SK-N-SH (cell line): ENCODE measurements at regions not wholly inside any gene's neighbourhood (a gene's known extent, or its start where the extent isn't known, plus 50 kb on each side); places are given as distances from the start of the nearest gene placed in this dataset.
A peak's percentile ranks its signal among the peaks of the same experiment; 100 is the strongest.

Source experiments
- CTCF ChIA-PET: fragments of 300-600, 350-600 bp; formaldehyde crosslinking; extraction: SDS; loops from one replicate; lab custom pipeline; 2021; lab: Yijun Ruan, JAX
- POLR2A ChIA-PET: fragments of 350-600 bp; sonication (Branson Sonifier 250); formaldehyde crosslinking; extraction: SDS; loops from one replicate; lab custom pipeline; 2020; ENCODE audit warnings: antibody characterized with exemption, inconsistent platforms; lab: Yijun Ruan, JAX
- DNase-seq: peaks from one replicate; pipeline ENCODE4 v3.0.0; 2012
- H2AFZ ChIP-seq: fragments of 200-600 bp; sonication (generic); 2 replicates; pipeline ENCODE4 v1.8.1; 2016; ENCODE audit warnings: antibody characterized with exemption, mild to moderate bottlenecking, low read depth
- H3F3A ChIP-seq: fragments of 200-600 bp; sonication (generic); replicated peaks from 2 replicates; pipeline ENCODE3; 2016; ENCODE audit warnings: antibody characterized with exemption, mild to moderate bottlenecking; ENCODE audit not compliant: insufficient read depth
- H3K27ac ChIP-seq, 2 experiments: fragments of 200-500 bp in 1 of 2; fragments of 200-600 bp in 1 of 2; sonication (Bioruptor generic) in 1 of 2; sonication (generic), shearing (Covaris generic) in 1 of 2; 2 replicates each; pipeline versions ENCODE4 v1.5.1 to v1.6.1; 2014 to 2016; ENCODE audit warnings: low read depth in 2 of 2, inconsistent platforms in 1 of 2, low read length in 1 of 2, mild to moderate bottlenecking in 1 of 2, mixed read lengths in 1 of 2
- H3K27me3 ChIP-seq: fragments of 200-600 bp; sonication (generic), shearing (Covaris generic); 2 replicates; pipeline ENCODE4 v1.6.1; 2016; ENCODE audit warnings: mixed run types; ENCODE audit not compliant: insufficient read depth
- H3K36me3 ChIP-seq, 2 experiments: fragments of 200-500 bp in 1 of 2; fragments of 200-600 bp in 1 of 2; sonication (Bioruptor generic) in 1 of 2; sonication (generic) in 1 of 2; replicated peaks in 1 of 2; 2 replicates each; pipeline versions ENCODE3 to v1.5.1; 2014 to 2016; ENCODE audit warnings: low read length in 1 of 2, mild to moderate bottlenecking in 1 of 2; ENCODE audit not compliant: insufficient read depth in 2 of 2, control insufficient read depth in 1 of 2
- H3K4me1 ChIP-seq, 2 experiments: fragments of 200-500 bp in 1 of 2; fragments of 200-600 bp in 1 of 2; sonication (Bioruptor generic) in 1 of 2; sonication (generic), shearing (Covaris generic) in 1 of 2; 2 replicates each; pipeline versions ENCODE4 v1.5.1 to v1.6.1; 2014 to 2016; ENCODE audit warnings: low read depth in 1 of 2, low read length in 1 of 2, mixed run types in 1 of 2; ENCODE audit not compliant: insufficient read depth in 2 of 2, control insufficient read depth in 1 of 2
- H3K4me2 ChIP-seq: fragments of 200-600 bp; sonication (generic), shearing (Covaris generic); 2 replicates; pipeline ENCODE4 v1.6.1; 2017; ENCODE audit warnings: mixed run types
- H3K4me3 ChIP-seq, 2 experiments: fragments of 200-500 bp in 1 of 2; fragments of 200-600 bp in 1 of 2; sonication (Bioruptor generic) in 1 of 2; sonication (generic), shearing (Covaris generic) in 1 of 2; 2 replicates each; pipeline versions ENCODE4 v1.5.1 to v1.8.1; 2014 to 2016; ENCODE audit warnings: low read depth in 2 of 2, inconsistent platforms in 1 of 2, low read length in 1 of 2, mild to moderate bottlenecking in 1 of 2, mixed read lengths in 1 of 2, moderate library complexity in 1 of 2
- H3K79me2 ChIP-seq: fragments of 200-600 bp; sonication (generic); 2 replicates; pipeline ENCODE4 v1.8.1; 2017; ENCODE audit warnings: mild to moderate bottlenecking; ENCODE audit not compliant: insufficient read depth
- H3K9ac ChIP-seq: fragments of 200-600 bp; sonication (generic); 2 replicates; pipeline ENCODE4 v1.6.1; 2017; ENCODE audit warnings: mixed run types
- H3K9me2 ChIP-seq: fragments of 200-600 bp; sonication (generic); 2 replicates; pipeline ENCODE4 v1.6.1; 2017; ENCODE audit warnings: mixed run types
- H3K9me3 ChIP-seq: fragments of 200-600 bp; sonication (generic); 2 replicates; pipeline ENCODE4 v1.6.1; 2017; ENCODE audit warnings: mixed run types, mild to moderate bottlenecking, moderate library complexity
- H4K20me1 ChIP-seq: fragments of 200-600 bp; sonication (generic); 2 replicates; pipeline ENCODE4 v1.6.1; 2017; ENCODE audit warnings: mild to moderate bottlenecking, mixed run types; ENCODE audit not compliant: insufficient read depth
- EP300 ChIP-seq, 2 experiments: IDR thresholded peaks; 2 replicates each; pipeline versions ENCODE4 v1.4.0 to v1.6.1; 2012; ENCODE audit warnings: borderline replicate concordance in 1 of 2, low read depth in 1 of 2, low read length in 1 of 2
- FOSL2 ChIP-seq: IDR thresholded peaks from 2 replicates; pipeline ENCODE4 v1.4.0; 2012; ENCODE audit warnings: low read depth, mild to moderate bottlenecking, moderate library complexity, borderline replicate concordance
- FOXJ3 ChIP-seq: sonication (generic); formaldehyde crosslinking; IDR thresholded peaks from 2 replicates; pipeline ENCODE4 v1.5.1; 2020; ENCODE audit warnings: mild to moderate bottlenecking, missing genetic modification reagents
- FOXM1 ChIP-seq: IDR thresholded peaks from 2 replicates; pipeline ENCODE4 v1.4.0; 2012; ENCODE audit warnings: low read depth, mild to moderate bottlenecking
- IRF3 ChIP-seq: fragments of 150-350 bp; IDR thresholded peaks from 2 replicates; pipeline ENCODE4 v1.6.1; 2016; ENCODE audit warnings: mild to moderate bottlenecking, low read depth, low read length
- MEF2A ChIP-seq: IDR thresholded peaks from 2 replicates; pipeline ENCODE4 v1.4.0; 2012; ENCODE audit warnings: low read depth, borderline replicate concordance
- POLR2AphosphoS5 ChIP-seq: IDR thresholded peaks from 2 replicates; pipeline ENCODE4 v1.6.1; 2012; ENCODE audit warnings: low read depth, low read length
- REST ChIP-seq: IDR thresholded peaks from 2 replicates; pipeline ENCODE4 v1.6.1; 2012; ENCODE audit warnings: mild to moderate bottlenecking, low read depth, low read length, moderate library complexity
- SMC3 ChIP-seq: IDR thresholded peaks from 2 replicates; pipeline ENCODE4 v1.6.1; 2012; ENCODE audit warnings: low read depth, low read length, improper control_type of control experiment
- TCF12 ChIP-seq: IDR thresholded peaks from 2 replicates; pipeline ENCODE4 v1.4.0; 2012
- TEAD4 ChIP-seq: IDR thresholded peaks from 2 replicates; pipeline ENCODE4 v1.4.0; 2012; ENCODE audit warnings: mild to moderate bottlenecking, borderline replicate concordance; ENCODE audit not compliant: insufficient read depth
- USF2 ChIP-seq: fragments of 150-350 bp; IDR thresholded peaks from 2 replicates; pipeline ENCODE4 v1.6.1; 2017; ENCODE audit warnings: antibody characterized with exemption, low read length, low read depth, borderline replicate concordance
- YY1 ChIP-seq: IDR thresholded peaks from 2 replicates; pipeline ENCODE4 v1.4.0; 2012; ENCODE audit warnings: low read depth, mild to moderate bottlenecking
- TF ChIP-seq, protein P1 (sequence below): IDR thresholded peaks from 2 replicates; pipeline ENCODE4 v1.4.0; 2012; ENCODE audit warnings: low read depth, borderline replicate concordance
- TF ChIP-seq, protein P2 (sequence below): IDR thresholded peaks from 2 replicates; pipeline ENCODE4; 2012
- TF ChIP-seq, protein P3 (sequence below): IDR thresholded peaks from 2 replicates; pipeline ENCODE4 v1.4.0; 2012; ENCODE audit warnings: low read depth

DNA sequence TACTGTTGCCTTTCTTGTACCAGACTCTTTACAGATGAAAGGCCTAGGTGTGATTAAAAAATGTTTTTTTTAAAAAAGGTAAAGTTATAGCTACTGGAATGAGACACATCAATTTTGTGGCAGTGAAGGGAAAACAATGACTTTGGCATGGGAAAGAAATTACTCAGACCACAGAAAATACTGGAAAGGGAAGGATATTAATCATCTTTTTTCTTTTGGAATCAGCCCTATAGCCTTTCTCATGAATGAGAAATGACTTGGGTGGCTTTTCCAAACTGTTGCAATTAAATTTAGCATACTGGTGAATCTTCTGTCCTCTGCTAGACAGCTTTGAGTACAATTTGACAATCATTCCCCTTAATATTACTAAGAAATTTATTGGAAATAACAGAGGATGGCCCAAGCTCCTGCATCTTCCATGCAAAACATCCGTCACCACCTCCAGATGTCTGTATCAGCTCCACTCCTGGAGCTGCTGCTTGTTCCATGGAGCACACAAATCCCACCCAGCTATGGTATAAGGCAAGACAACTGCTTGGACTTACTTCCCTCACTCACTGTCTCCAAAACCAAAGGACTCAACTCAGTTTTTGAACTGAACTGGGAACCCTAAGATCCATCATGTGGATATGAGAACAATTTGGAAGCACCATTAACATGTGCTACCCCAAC is 97.6 kb upstream of the ARSJ start (continued):
- TF ChIP-seq REST: no peak
- TF ChIP-seq YY1: no peak
- TF ChIP-seq SMC3: no peak
- no peak for TF ChIP-seq FOXJ3

GRCh38 chr4:114077610-114078009 is 98.2 kb upstream of the ARSJ start:
- H2AFZ ChIP-seq: peak overlapping the region; percentile 15; the same call in 1 of the 2 replicates
- peak overlapping the region; percentile 40; the same call in 1 of the 2 replicates for H3K9ac ChIP-seq
- no peaks in the 10 kb centered on the region for H3K36me3 ChIP-seq
- peak overlapping the region; percentile 39 to 97; a peak in 3 of 4 replicates for H3K27ac ChIP-seq
- no peaks in the 10 kb centered on the region for H3K79me2 ChIP-seq
- no peak overlapping the region for H3K4me3 ChIP-seq
- peak overlapping the region; percentile 49; the same call in 1 of the 2 replicates for H3K4me2 ChIP-seq
- H3K27me3 ChIP-seq: no peaks in the 10 kb centered on the region
- DNase-seq: no peak
- CTCF ChIA-PET: interaction anchor here (0.7 kb wide), 1 partner anchor 14 kb away, joined by 3 read pairs; no protein-coding TSS in a partner anchor
- H3K9me2 ChIP-seq: no peaks in the 10 kb centered on the region
- POLR2A ChIA-PET: no interaction called here
- peaks cover 0 to 13% of the 10 kb centered on the region in 2 experiments; a peak in 1 of 4 replicates for H3K4me1 ChIP-seq
- H3K9me3 ChIP-seq: peaks cover 12% of the 10 kb centered on the region; the same call in 1 of the 2 replicates
- H4K20me1 ChIP-seq: no peaks in the 10 kb centered on the region
- H3F3A ChIP-seq: peaks cover 34% of the 10 kb centered on the region
- TF ChIP-seq, protein P1, sequence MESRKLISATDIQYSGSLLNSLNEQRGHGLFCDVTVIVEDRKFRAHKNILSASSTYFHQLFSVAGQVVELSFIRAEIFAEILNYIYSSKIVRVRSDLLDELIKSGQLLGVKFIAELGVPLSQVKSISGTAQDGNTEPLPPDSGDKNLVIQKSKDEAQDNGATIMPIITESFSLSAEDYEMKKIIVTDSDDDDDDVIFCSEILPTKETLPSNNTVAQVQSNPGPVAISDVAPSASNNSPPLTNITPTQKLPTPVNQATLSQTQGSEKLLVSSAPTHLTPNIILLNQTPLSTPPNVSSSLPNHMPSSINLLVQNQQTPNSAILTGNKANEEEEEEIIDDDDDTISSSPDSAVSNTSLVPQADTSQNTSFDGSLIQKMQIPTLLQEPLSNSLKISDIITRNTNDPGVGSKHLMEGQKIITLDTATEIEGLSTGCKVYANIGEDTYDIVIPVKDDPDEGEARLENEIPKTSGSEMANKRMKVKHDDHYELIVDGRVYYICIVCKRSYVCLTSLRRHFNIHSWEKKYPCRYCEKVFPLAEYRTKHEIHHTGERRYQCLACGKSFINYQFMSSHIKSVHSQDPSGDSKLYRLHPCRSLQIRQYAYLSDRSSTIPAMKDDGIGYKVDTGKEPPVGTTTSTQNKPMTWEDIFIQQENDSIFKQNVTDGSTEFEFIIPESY: peak; percentile 39; the same call in 1 of the 2 replicates
- no peak for TF ChIP-seq IRF3
- TF ChIP-seq, protein P2, sequence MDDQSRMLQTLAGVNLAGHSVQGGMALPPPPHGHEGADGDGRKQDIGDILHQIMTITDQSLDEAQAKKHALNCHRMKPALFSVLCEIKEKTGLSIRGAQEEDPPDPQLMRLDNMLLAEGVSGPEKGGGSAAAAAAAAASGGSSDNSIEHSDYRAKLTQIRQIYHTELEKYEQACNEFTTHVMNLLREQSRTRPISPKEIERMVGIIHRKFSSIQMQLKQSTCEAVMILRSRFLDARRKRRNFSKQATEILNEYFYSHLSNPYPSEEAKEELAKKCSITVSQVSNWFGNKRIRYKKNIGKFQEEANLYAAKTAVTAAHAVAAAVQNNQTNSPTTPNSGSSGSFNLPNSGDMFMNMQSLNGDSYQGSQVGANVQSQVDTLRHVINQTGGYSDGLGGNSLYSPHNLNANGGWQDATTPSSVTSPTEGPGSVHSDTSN: peak; percentile 95
- peak; percentile 61; the same call in 1 of the 2 replicates for TF ChIP-seq YY1
- TF ChIP-seq REST: peak; percentile 51; the same call in 1 of the 2 replicates
- TF ChIP-seq, protein P3, sequence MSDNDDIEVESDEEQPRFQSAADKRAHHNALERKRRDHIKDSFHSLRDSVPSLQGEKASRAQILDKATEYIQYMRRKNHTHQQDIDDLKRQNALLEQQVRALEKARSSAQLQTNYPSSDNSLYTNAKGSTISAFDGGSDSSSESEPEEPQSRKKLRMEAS: peak; percentile 37; the same call in 1 of the 2 replicates
- peak; percentile 94 for TF ChIP-seq TCF12
- TF ChIP-seq USF2: no peak
- TF ChIP-seq MEF2A: peak; percentile 71; the same call in 1 of the 2 replicates
- TF ChIP-seq TEAD4: peak; percentile 95
- TF ChIP-seq EP300 (IDR thresholded peaks at IDR 0.05; ENCODE audit: borderline replicate concordance in 1 of 2, low read depth in 1 of 2, low read length in 1 of 2): peak in 1 of 2 experiments; percentile 97; a peak in 2 of 4 replicates
- TF ChIP-seq FOSL2: peak; percentile 96
- peak; percentile 60; the same call in 1 of the 2 replicates for TF ChIP-seq POLR2AphosphoS5
- TF ChIP-seq FOXM1: 0 out of 2 replicates have a peak, but pooled peaks have one; percentile 57
